ENCODE measurements at regions not wholly inside any gene's neighbourhood (a gene's known extent, or its start where the extent isn't known, plus 50 kb on each side); places are given as distances from the start of the nearest gene placed in this dataset.

DNA sequence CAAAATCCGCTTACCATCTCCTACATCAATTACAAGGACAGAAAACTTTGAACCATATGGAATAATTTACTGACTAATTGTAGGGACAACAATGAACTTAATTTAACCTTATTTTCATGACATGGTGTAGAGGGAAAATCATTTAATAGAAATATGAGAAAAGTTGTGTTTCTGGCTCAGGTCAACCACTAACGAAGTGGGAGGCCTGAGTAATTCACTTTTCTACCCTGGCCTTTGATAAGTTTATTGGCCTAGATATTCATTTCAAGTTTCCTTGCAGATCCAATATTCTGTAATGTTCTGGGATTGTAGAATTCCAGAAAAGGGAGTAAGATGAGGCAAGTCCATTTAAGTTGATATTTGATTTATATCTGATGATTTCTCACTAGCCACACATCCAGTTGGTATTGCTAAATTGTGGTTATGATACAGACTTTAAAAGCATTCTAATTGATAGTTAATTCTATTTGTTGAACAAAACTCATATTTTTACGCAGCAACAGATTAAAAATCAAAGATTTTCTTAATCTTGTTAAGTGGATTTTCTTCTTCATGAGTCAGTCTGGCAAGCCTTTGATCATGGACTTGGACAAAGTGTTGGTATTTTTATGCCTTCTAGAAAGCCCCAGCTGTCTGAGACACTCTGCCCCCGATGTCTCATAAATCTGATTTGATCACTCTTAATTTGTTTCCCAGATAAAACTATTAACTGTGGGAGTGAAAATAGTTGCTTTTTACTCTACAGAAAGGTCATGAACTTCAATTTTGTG, 336.5 kb downstream of the TMEM135 start:
- TF ChIP-seq, protein P1, sequence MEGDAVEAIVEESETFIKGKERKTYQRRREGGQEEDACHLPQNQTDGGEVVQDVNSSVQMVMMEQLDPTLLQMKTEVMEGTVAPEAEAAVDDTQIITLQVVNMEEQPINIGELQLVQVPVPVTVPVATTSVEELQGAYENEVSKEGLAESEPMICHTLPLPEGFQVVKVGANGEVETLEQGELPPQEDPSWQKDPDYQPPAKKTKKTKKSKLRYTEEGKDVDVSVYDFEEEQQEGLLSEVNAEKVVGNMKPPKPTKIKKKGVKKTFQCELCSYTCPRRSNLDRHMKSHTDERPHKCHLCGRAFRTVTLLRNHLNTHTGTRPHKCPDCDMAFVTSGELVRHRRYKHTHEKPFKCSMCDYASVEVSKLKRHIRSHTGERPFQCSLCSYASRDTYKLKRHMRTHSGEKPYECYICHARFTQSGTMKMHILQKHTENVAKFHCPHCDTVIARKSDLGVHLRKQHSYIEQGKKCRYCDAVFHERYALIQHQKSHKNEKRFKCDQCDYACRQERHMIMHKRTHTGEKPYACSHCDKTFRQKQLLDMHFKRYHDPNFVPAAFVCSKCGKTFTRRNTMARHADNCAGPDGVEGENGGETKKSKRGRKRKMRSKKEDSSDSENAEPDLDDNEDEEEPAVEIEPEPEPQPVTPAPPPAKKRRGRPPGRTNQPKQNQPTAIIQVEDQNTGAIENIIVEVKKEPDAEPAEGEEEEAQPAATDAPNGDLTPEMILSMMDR (conservative IDR thresholded peaks at IDR 0.05; ENCODE audit: low read length), result no peak
- no peak for TF ChIP-seq EZH2phosphoT487 (IDR thresholded peaks at IDR 0.05; ENCODE audit: borderline replicate concordance)
